HG03354 (cell line): ENCODE measurements at regions not wholly inside any gene's neighbourhood (a gene's known extent, or its start where the extent isn't known, plus 50 kb on each side); places are given as distances from the start of the nearest gene placed in this dataset.

Source experiments
- ATAC-seq: cut with Tn5 transposase; IDR thresholded peaks from one replicate; pipeline ENCODE4 v1.9.1; 2021; ENCODE audit warnings: mild to moderate bottlenecking; ENCODE audit not compliant: unreplicated experiment, poor library complexity, severe bottlenecking

DNA sequence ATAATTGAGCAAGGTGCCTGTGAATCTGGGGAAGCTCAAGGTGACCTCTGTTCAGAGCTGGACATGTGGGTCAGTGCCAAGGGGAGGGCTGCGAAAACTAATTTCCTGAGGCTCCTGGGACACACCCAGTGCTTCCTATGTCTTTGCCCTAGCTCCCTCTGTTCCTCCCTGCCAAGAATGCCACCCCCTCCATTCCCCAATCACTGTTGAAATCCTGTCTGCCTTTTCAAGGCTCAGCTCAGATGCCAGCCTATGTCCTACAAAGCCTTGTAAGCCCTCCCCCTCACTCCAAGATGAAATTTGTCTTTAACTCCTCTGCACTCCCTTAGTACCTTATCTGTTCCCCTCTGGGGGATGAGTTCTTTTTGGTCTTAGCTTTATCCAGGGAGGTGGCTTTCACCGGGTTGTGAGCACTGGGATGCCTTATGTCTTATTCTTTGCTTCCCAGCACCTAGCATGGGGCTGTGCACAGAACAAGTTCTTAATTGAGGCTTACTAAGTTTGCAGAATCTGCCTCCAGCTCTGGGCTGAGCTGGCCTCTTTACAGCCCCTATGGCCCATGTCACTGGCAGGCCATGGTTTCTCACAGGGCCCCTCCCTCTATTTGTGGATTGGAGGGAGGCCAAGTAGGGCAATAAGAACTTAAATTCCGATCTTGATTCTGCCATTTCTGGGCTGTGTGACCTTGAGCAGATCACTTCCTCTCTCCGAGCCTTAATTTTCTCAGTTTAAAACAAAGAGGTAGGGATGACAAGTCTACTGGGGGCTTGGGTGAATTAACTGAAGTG lies 51.5 kb upstream of the EPB41L1 start:
- no peak for ATAC-seq

- no peak for ATAC-seq
Measured at GRCh38 chr20:36104244-36104643, 50.3 kb upstream of the EPB41L1 start.
